HCT116 (cell line): ENCODE measurements at regions not wholly inside any gene's neighbourhood (a gene's known extent, or its start where the extent isn't known, plus 50 kb on each side); places are given as distances from the start of the nearest gene placed in this dataset.

Experiments
- ATAC-seq: fragments of 200-7000 bp; cut with Tn5 transposase; 2 replicates; pipeline ENCODE4 v1.9.1; 2020; ENCODE audit warnings: mild to moderate bottlenecking, moderate library complexity
- BruUV-seq: library from RNA; stranded (reverse); fragments of 400-500 nt; replicated peaks from 2 replicates; lab custom pipeline; 2021; lab: Mats Ljungman, UMichigan
- CTCF ChIA-PET: fragments of 300-600 bp; sonication (Branson Sonifier 250); formaldehyde crosslinking; loops from one replicate; lab custom pipeline; 2021; ENCODE audit warnings: antibody characterized with exemption; lab: Charles Lee
- POLR2A ChIA-PET: fragments of 300-600, 350-600 bp; sonication (Branson Sonifier 250); formaldehyde crosslinking; loops from one replicate; lab custom pipeline; 2021; ENCODE audit warnings: antibody characterized with exemption; lab: Charles Lee
- RAD21 ChIA-PET, 2 experiments: fragments of 300-600 bp; sonication (Branson Sonifier 250); formaldehyde crosslinking; loops; one replicate each; lab custom pipeline; 2023; ENCODE audit warnings: low total read pairs in 2 of 2; ENCODE audit not compliant: uncharacterized antibody in 2 of 2, unreplicated experiment in 2 of 2, low non-redundant PET in 1 of 2; lab: Charles Lee
- DNase-seq: peaks from one replicate; pipeline ENCODE4 v3.0.0-alpha.2; 2010; ENCODE audit warnings: low read depth, low spot score
- H2AFZ ChIP-seq: fragments of 200-600 bp; shearing (Covaris generic), sonication (generic); 2 replicates; pipeline ENCODE4 v1.6.1; 2017; ENCODE audit warnings: low read depth, mixed run types, mixed read lengths, antibody characterized with exemption, low read length; ENCODE audit not compliant: poor library complexity, severe bottlenecking
- H3K27ac ChIP-seq: 2 replicates; pipeline ENCODE4 v1.5.1; 2012; ENCODE audit warnings: low read depth, low read length
- H3K27me3 ChIP-seq: fragments of 200-600 bp; sonication (generic); 2 replicates; pipeline ENCODE4 v1.6.1; 2016; ENCODE audit warnings: mixed run types, low read length, mixed read lengths; ENCODE audit not compliant: insufficient read depth
- H3K36me3 ChIP-seq, 2 experiments: fragments of 200-500 bp in 1 of 2; fragments of 200-600 bp in 1 of 2; sonication (Bioruptor generic) in 1 of 2; sonication (generic) in 1 of 2; 2 replicates each; pipeline versions ENCODE4 v1.5.1 to v1.6.1; 2014 to 2016; ENCODE audit warnings: low read length in 2 of 2, inconsistent platforms in 1 of 2, mixed read lengths in 1 of 2, mixed run types in 1 of 2; ENCODE audit not compliant: insufficient read depth in 2 of 2, control insufficient read depth in 1 of 2
- H3K4me1 ChIP-seq, 2 experiments: fragments of 200-600 bp in 1 of 2; sonication (generic) in 1 of 2; 2 replicates each; pipeline versions ENCODE4 v1.5.1 to v1.6.1; 2012 to 2017; ENCODE audit warnings: low read length in 2 of 2, inconsistent platforms in 1 of 2, mild to moderate bottlenecking in 1 of 2, mixed read lengths in 1 of 2, mixed run types in 1 of 2, moderate library complexity in 1 of 2; ENCODE audit not compliant: insufficient read depth in 2 of 2, control insufficient read depth in 1 of 2
- H3K4me2 ChIP-seq: fragments of 200-600 bp; sonication (generic); 2 replicates; pipeline ENCODE4 v1.6.1; 2017; ENCODE audit warnings: mixed run types, low read length, mixed read lengths
- H3K4me3 ChIP-seq, 2 experiments: fragments of 200-600 bp in 1 of 2; sonication (generic) in 1 of 2; replicated peaks in 1 of 2; 2 replicates each; pipeline ENCODE4 v1.5.1; 2011 to 2016; ENCODE audit warnings: low read length in 2 of 2, control low read depth in 1 of 2, low read depth in 1 of 2, mild to moderate bottlenecking in 1 of 2, mixed read lengths in 1 of 2, mixed run types in 1 of 2
- H3K79me2 ChIP-seq: fragments of 200-600 bp; sonication (generic); 2 replicates; pipeline ENCODE4 v1.6.1; 2017; ENCODE audit warnings: mild to moderate bottlenecking, mixed run types, low read length, moderate library complexity, mixed read lengths; ENCODE audit not compliant: insufficient read depth
- H3K9ac ChIP-seq: fragments of 200-600 bp; sonication (generic); 2 replicates; pipeline ENCODE4 v1.6.1; 2016; ENCODE audit warnings: low read length, mixed read lengths
- H3K9me2 ChIP-seq: fragments of 200-600 bp; sonication (generic), shearing (Covaris generic); 2 replicates; pipeline ENCODE4 v1.6.1; 2017; ENCODE audit warnings: mixed run types, mild to moderate bottlenecking, moderate library complexity; ENCODE audit not compliant: insufficient read depth
- H3K9me3 ChIP-seq, 2 experiments: fragments of 200-500 bp in 1 of 2; fragments of 200-600 bp in 1 of 2; sonication (Bioruptor generic) in 1 of 2; sonication (generic) in 1 of 2; 2 replicates each; pipeline ENCODE4 v1.6.1; 2014 to 2017; ENCODE audit warnings: low read length in 2 of 2, mixed read lengths in 2 of 2, inconsistent platforms in 1 of 2, low read depth in 1 of 2, mild to moderate bottlenecking in 1 of 2, mixed run types in 1 of 2, moderate library complexity in 1 of 2; ENCODE audit not compliant: control insufficient read depth in 1 of 2, insufficient read depth in 1 of 2
- H4K20me1 ChIP-seq: fragments of 200-600 bp; sonication (generic), shearing (Covaris generic); 2 replicates; pipeline ENCODE4 v1.6.1; 2017; ENCODE audit warnings: mixed run types, mild to moderate bottlenecking, moderate library complexity; ENCODE audit not compliant: insufficient read depth
- ATF3 ChIP-seq: IDR thresholded peaks from 2 replicates; pipeline ENCODE4 v1.6.1; 2012
- CBX3 ChIP-seq: IDR thresholded peaks from 2 replicates; pipeline ENCODE4 v1.6.1; 2012; ENCODE audit warnings: low read depth
- CEBPB ChIP-seq: IDR thresholded peaks from 2 replicates; pipeline ENCODE4 v1.6.1; 2012; ENCODE audit warnings: low read depth
- CTCF ChIP-seq, 3 experiments: fragments of 200-600 bp in 1 of 3; sonication (generic) in 1 of 3; IDR thresholded peaks in 2 of 3; conservative IDR thresholded peaks in 1 of 3; 2 replicates each; pipeline ENCODE4 v1.5.1; 2012 to 2017; ENCODE audit warnings: low read depth in 2 of 3, low read length in 2 of 3, antibody characterized with exemption in 1 of 3, borderline replicate concordance in 1 of 3, control low read depth in 1 of 3, mild to moderate bottlenecking in 1 of 3, mixed read lengths in 1 of 3, mixed run types in 1 of 3, moderate library complexity in 1 of 3; ENCODE audit not compliant: insufficient read depth in 1 of 3
- EGR1 ChIP-seq: IDR thresholded peaks from 2 replicates; pipeline ENCODE4 v1.6.1; 2012; ENCODE audit warnings: low read depth
- EZH2phosphoT487 ChIP-seq: fragments of 200-600 bp; IDR thresholded peaks from 2 replicates; pipeline ENCODE4 v1.6.1; 2018; ENCODE audit warnings: antibody characterized with exemption, borderline replicate concordance
- FOSL1 ChIP-seq: IDR thresholded peaks from 2 replicates; pipeline ENCODE4 v1.6.1; 2012; ENCODE audit warnings: low read depth
- MAX ChIP-seq: IDR thresholded peaks from 2 replicates; pipeline ENCODE4 v1.6.1; 2012
- POLR2AphosphoS5 ChIP-seq: IDR thresholded peaks from 2 replicates; pipeline ENCODE4 v1.6.1; 2011; ENCODE audit warnings: mild to moderate bottlenecking, low read depth, low read length, moderate library complexity
- RAD21 ChIP-seq: IDR thresholded peaks from 2 replicates; pipeline ENCODE4 v1.6.1; 2012; ENCODE audit warnings: low read depth, mild to moderate bottlenecking
- REST ChIP-seq: IDR thresholded peaks from 2 replicates; pipeline ENCODE4 v1.6.1; 2012; ENCODE audit warnings: low read depth
- SIN3A ChIP-seq: IDR thresholded peaks from 2 replicates; pipeline ENCODE4 v1.6.1; 2012; ENCODE audit warnings: low read depth
- SP1 ChIP-seq: IDR thresholded peaks from 2 replicates; pipeline ENCODE4 v1.6.1; 2012; ENCODE audit warnings: low read depth
- YY1 ChIP-seq: IDR thresholded peaks from 2 replicates; pipeline ENCODE4 v1.6.1; 2011; ENCODE audit warnings: low read length, low read depth, moderate library complexity, mild to moderate bottlenecking; ENCODE audit not compliant: insufficient replicate concordance; ENCODE audit errors: extremely low read depth
- ZFX ChIP-seq: fragments of 450-650 bp; IDR thresholded peaks from 2 replicates; pipeline ENCODE4 v1.6.1; 2017
- intact Hi-C: fragments of 100-400 bp; cut with micrococcal nuclease; formaldehyde crosslinking; loops from 2 replicates; pipeline ENCODE4 v1.10.0; 2022

GRCh38 chr18:78156466-78156865 lies 823.2 kb upstream of the SALL3 start:
- BruUV-seq: no TSS peak
- Histone ChIP-seq H3K4me1 (no peaks in the 10 kb centered on the region), H3K4me2 (no peak overlapping the region), H2AFZ (no peak overlapping the region), H3K9me3 (peaks cover 4 to 6% of the 10 kb centered on the region in 2 experiments; a peak in 2 of 4 replicates), H3K27ac (no peak overlapping the region), H3K9me2 (no peaks in the 10 kb centered on the region), H3K9ac (no peak overlapping the region), H3K79me2 (no peaks in the 10 kb centered on the region), H3K36me3 (no peaks in the 10 kb centered on the region), H3K4me3 (no peak overlapping the region), H3K27me3 (no peaks in the 10 kb centered on the region), H4K20me1 (no peaks in the 10 kb centered on the region)
- POLR2A ChIA-PET: no interaction called here
- RAD21 ChIA-PET: no interaction called here
- TF ChIP-seq RAD21 (no peak), CTCF (IDR thresholded peaks at IDR 0.05 in 2 of 3, conservative IDR thresholded peaks at IDR 0.05 in 1 of 3; ENCODE audit: borderline replicate concordance in 1 of 3, insufficient read depth in 1 of 3, low read depth in 2 of 3, low read length in 2 of 3) (no peak), EZH2phosphoT487 (no peak), YY1 (no peak), POLR2AphosphoS5 (no peak), ZFX (no peak), SP1 (no peak), CEBPB (no peak)
- DNase-seq (no peak), ATAC-seq (no peak)
- intact Hi-C loops: no loop called here
- CTCF ChIA-PET: no interaction called here

- H3K27ac ChIP-seq: no peak overlapping the region
- H3K27me3 ChIP-seq: no peaks in the 10 kb centered on the region
- H3K9me3 ChIP-seq: peaks cover 0 to 5% of the 10 kb centered on the region in 2 experiments; a peak in 2 of 4 replicates
- no peaks in the 10 kb centered on the region for H4K20me1 ChIP-seq
- no peaks in the 10 kb centered on the region for H3K36me3 ChIP-seq
- H2AFZ ChIP-seq: no peak overlapping the region
- intact Hi-C loops: no loop called here
- no peaks in the 10 kb centered on the region for H3K79me2 ChIP-seq
- no peak overlapping the region for H3K4me2 ChIP-seq
- DNase-seq: no peak
- H3K9me2 ChIP-seq: no peaks in the 10 kb centered on the region
- ChIA-PET CTCF (no interaction called here), RAD21 (no interaction called here), POLR2A (no interaction called here)
- no peak for ATAC-seq
- no peak overlapping the region for H3K4me3 ChIP-seq
- no TSS peak for BruUV-seq
- H3K9ac ChIP-seq: no peak overlapping the region
- no peaks in the 10 kb centered on the region for H3K4me1 ChIP-seq
- TF ChIP-seq REST (no peak), ATF3 (no peak), SIN3A (no peak), EZH2phosphoT487 (no peak), CBX3 (no peak), CEBPB (no peak), MAX (no peak), POLR2AphosphoS5 (no peak), FOSL1 (no peak), EGR1 (no peak)
These were observed 820.7 kb upstream of the SALL3 start for GRCh38 chr18:78158943-78159342.
